Activated naive CD8-positive, alpha-beta T cell treated with anti-CD3 and anti-CD28 coated beads, Interleukin-2, amount 50 U/mL, for 24 hours (primary cell): ENCODE measurements at regions not wholly inside any gene's neighbourhood (a gene's known extent, or its start where the extent isn't known, plus 50 kb on each side); places are given as distances from the start of the nearest gene placed in this dataset.

Experiments used
- ATAC-seq: fragments of 150-1000 bp; cut with Tn5 transposase; one replicate; pipeline ENCODE4 v1.10.0; 2021
- DNase-seq: peaks from one replicate; pipeline ENCODE4 v3.0.0; 2021
- H3K27ac Mint-ChIP-seq: one replicate; pipeline ENCODE4 v1.8.0; 2021; ENCODE audit warnings: mild to moderate bottlenecking, mixed read lengths
- H3K27me3 Mint-ChIP-seq: one replicate; pipeline ENCODE4 v1.8.0; 2021; ENCODE audit warnings: mixed read lengths
- H3K36me3 Mint-ChIP-seq: one replicate; pipeline ENCODE4 v1.8.0; 2021; ENCODE audit warnings: low read depth, mixed read lengths
- H3K4me1 Mint-ChIP-seq: one replicate; pipeline ENCODE4 v1.8.0; 2021; ENCODE audit warnings: mixed read lengths
- H3K4me3 Mint-ChIP-seq: one replicate; pipeline ENCODE4 v1.8.0; 2021; ENCODE audit warnings: mild to moderate bottlenecking, moderate library complexity, mixed read lengths
- H3K9me3 Mint-ChIP-seq: one replicate; pipeline ENCODE4 v1.8.0; 2021; ENCODE audit warnings: mixed read lengths

DNA sequence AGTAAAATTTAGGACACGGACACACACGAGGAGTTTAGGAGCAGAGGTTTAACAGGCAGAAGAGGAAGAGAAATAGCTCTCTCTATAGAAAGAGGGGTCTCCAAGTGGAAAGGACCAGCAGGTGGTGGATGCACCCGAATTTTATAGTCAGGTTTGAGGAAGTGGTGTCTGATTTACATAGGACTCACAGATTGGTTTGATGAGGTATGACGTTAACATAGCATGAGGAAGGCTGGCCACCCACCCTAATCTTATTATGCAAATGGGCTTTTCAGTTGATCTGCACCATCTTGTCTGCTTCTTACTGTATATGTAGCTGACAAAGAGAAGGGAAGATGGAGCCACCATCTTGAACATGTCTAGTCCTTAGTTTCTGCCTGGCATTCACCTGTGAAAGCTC lies 52.5 kb upstream of the RGS2 start:
- Mint-ChIP-seq H3K4me1 (no peaks in the 10 kb centered on the region), H3K4me3 (no peak overlapping the region), H3K27ac (no peak overlapping the region), H3K9me3 (no peaks in the 10 kb centered on the region), H3K36me3 (no peaks in the 10 kb centered on the region), H3K27me3 (peaks cover 10% of the 10 kb centered on the region)
- ATAC-seq (no peak), DNase-seq (no peak)

DNA sequence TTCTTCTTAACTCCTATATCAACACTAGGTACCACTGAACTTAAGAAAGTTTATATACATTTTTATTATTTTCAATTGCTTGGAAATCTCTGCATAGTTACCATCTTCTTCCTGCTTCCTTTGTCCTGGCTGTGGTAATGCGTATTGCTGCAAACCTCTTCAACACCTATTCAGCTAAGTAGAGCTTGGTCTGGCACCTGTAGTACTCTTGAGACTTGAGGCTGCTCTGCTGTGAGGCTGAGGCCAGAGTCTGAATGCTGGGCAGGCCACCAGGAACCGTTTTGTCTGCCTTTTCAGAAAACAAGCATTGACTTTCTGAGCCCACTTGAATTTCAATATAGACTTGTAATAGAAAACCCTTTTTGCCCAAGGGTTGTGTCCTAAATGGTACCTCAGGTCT lies 52.0 kb upstream of the RGS2 start:
- ATAC-seq = no peak

DNA sequence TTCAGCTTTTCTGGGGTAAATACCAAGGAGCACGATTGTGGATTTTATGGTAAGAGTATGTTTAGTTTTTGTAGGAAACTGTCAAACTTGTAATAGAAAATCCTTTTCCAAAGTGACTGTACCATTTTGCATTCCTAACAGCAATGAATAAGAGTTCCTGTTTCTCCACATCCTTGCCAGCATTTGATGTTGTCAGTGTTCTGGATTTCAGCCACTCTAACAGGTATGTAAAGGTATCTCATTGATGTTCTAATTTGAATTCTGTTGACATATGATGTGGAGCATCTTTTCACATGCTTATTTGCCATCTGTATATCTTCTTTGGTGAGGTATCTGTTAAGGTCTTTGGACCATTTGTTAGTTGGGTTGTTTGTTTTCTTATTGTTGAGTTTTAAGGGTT lies 50.3 kb upstream of the RGS2 start:
- H3K9me3 Mint-ChIP-seq = no peaks in the 10 kb centered on the region
- no peaks in the 10 kb centered on the region for H3K36me3 Mint-ChIP-seq
- DNase-seq (no peak), ATAC-seq (no peak)
- no peak overlapping the region for H3K27ac Mint-ChIP-seq
- peaks cover 12% of the 10 kb centered on the region for H3K27me3 Mint-ChIP-seq
- H3K4me3 Mint-ChIP-seq = no peak overlapping the region
- H3K4me1 Mint-ChIP-seq = no peaks in the 10 kb centered on the region

More for the DNA sequence above, 52.0 kb upstream of the RGS2 start:
- H3K4me3 Mint-ChIP-seq = no peak overlapping the region
- peaks cover 10% of the 10 kb centered on the region for H3K27me3 Mint-ChIP-seq
- DNase-seq = no peak
- H3K36me3 Mint-ChIP-seq = no peaks in the 10 kb centered on the region
- H3K27ac Mint-ChIP-seq = no peak overlapping the region
- no peaks in the 10 kb centered on the region for H3K4me1 Mint-ChIP-seq
- no peaks in the 10 kb centered on the region for H3K9me3 Mint-ChIP-seq
